ENCODE measurements at regions not wholly inside any gene's neighbourhood (a gene's known extent, or its start where the extent isn't known, plus 50 kb on each side); places are given as distances from the start of the nearest gene placed in this dataset.

GRCh38 chr4:11624370-11624769, 195.7 kb upstream of the HS3ST1 start:
- TF ChIP-seq, protein P1, sequence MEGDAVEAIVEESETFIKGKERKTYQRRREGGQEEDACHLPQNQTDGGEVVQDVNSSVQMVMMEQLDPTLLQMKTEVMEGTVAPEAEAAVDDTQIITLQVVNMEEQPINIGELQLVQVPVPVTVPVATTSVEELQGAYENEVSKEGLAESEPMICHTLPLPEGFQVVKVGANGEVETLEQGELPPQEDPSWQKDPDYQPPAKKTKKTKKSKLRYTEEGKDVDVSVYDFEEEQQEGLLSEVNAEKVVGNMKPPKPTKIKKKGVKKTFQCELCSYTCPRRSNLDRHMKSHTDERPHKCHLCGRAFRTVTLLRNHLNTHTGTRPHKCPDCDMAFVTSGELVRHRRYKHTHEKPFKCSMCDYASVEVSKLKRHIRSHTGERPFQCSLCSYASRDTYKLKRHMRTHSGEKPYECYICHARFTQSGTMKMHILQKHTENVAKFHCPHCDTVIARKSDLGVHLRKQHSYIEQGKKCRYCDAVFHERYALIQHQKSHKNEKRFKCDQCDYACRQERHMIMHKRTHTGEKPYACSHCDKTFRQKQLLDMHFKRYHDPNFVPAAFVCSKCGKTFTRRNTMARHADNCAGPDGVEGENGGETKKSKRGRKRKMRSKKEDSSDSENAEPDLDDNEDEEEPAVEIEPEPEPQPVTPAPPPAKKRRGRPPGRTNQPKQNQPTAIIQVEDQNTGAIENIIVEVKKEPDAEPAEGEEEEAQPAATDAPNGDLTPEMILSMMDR (IDR thresholded peaks at IDR 0.05) = no peak
- no peak for TF ChIP-seq POLR2A (IDR thresholded peaks at IDR 0.05)
- intact Hi-C loops (cut with DNase I) = loop anchor here in 8 of 10 donors (2.0 to 10.0 kb wide), 6 partner anchors 78 to 1050 kb away; partner anchors contain the start of gene HS3ST1 (in 7 of the 8)
- no peaks in the 10 kb centered on the region for H3K36me3 ChIP-seq
- peaks cover 0 to 21% (median 0%) of the 10 kb centered on the region in 12 donors for H3K4me1 ChIP-seq
- H3K4me3 ChIP-seq = no peak overlapping the region
- WGBS, 4 donors = 26 to 44% (median 39%) methylated on average over 2 of the region's 2 CpGs
- no peaks in the 10 kb centered on the region for H3K9me3 ChIP-seq
- H3K27me3 ChIP-seq = no peaks in the 10 kb centered on the region
- H3K27ac ChIP-seq = peak overlapping the region; percentile 12 to 75 (median 62)
- ATAC-seq = peak; percentile 42 to 71 (median 49)
- peak in 1 of 5 donors; percentile 43 for DNase-seq

GRCh38 chr4:11623726-11624037, 195.0 kb upstream of the HS3ST1 start:
- H3K27me3 ChIP-seq = no peaks in the 10 kb centered on the region
- TF ChIP-seq POLR2A (IDR thresholded peaks at IDR 0.05) = no peak
- TF ChIP-seq, protein P1 (IDR thresholded peaks at IDR 0.05) = peak; percentile 19 to 67 (median 44)
- no peaks in the 10 kb centered on the region for H3K9me3 ChIP-seq
- H3K4me1 ChIP-seq = peaks cover 0 to 21% (median 0%) of the 10 kb centered on the region in 12 donors
- WGBS, 4 donors = 56 to 67% (median 60%) methylated on average over 1 of the region's 1 CpG
- no peaks in the 10 kb centered on the region for H3K36me3 ChIP-seq
- ATAC-seq (peak in 1 of 4 donors; percentile 41), DNase-seq (peak in 2 of 5 donors; percentile 23 to 35)
- peak overlapping the region in 2 of 12 donors; percentile 62 to 75 for H3K27ac ChIP-seq
- H3K4me3 ChIP-seq = no peak overlapping the region
- intact Hi-C loops (cut with DNase I) = loop anchor here in 9 of 10 donors (2.0 to 10.0 kb wide), 7 partner anchors 77 to 1049 kb away; partner anchors contain the start of gene HS3ST1 (in 7 of the 9)

GRCh38 chr4:11622961-11623725, 194.4 kb upstream of the HS3ST1 start:
- intact Hi-C loops (cut with DNase I) = loop anchor here in 8 of 10 donors (2.0 to 10.0 kb wide), 6 partner anchors 92 to 1048 kb away; partner anchors contain the start of gene HS3ST1 (in 7 of the 8)
- H3K27ac ChIP-seq = no peak overlapping the region

GRCh38 chr4:11620861-11621260, 192.2 kb upstream of the HS3ST1 start:
- 90 to 93% (median 91%) methylated on average over 2 of the region's 2 CpGs for WGBS, 4 donors
- intact Hi-C loops (cut with DNase I) = loop anchor here in 7 of 10 donors (5.0 to 10.0 kb wide), 5 partner anchors 94 to 1046 kb away; partner anchors contain the start of gene HS3ST1 (in 7 of the 7)
- Histone ChIP-seq H3K36me3 (no peaks in the 10 kb centered on the region), H3K27me3 (no peaks in the 10 kb centered on the region), H3K9me3 (no peaks in the 10 kb centered on the region), H3K27ac (no peak overlapping the region), H3K4me3 (no peak overlapping the region), H3K4me1 (peaks cover 0 to 21% (median 0%) of the 10 kb centered on the region in 12 donors)
- no peak for DNase-seq
- ATAC-seq = no peak
- no peak for TF ChIP-seq POLR2A (IDR thresholded peaks at IDR 0.05)
- TF ChIP-seq, protein P1 (IDR thresholded peaks at IDR 0.05) = no peak

More at GRCh38 chr4:11622961-11623725, 194.4 kb upstream of the HS3ST1 start:
- H3K36me3 ChIP-seq = no peaks in the 10 kb centered on the region
- WGBS, 4 donors = 92 to 97% (median 93%) methylated on average over 10 of the region's 10 CpGs
- TF ChIP-seq, protein P1 (IDR thresholded peaks at IDR 0.05) = no peak
- no peak for TF ChIP-seq POLR2A (IDR thresholded peaks at IDR 0.05)
- no peak for ATAC-seq
- peaks cover 0 to 25% (median 0%) of the 10 kb centered on the region in 12 donors for H3K4me1 ChIP-seq
- no peak overlapping the region for H3K4me3 ChIP-seq
- no peaks in the 10 kb centered on the region for H3K9me3 ChIP-seq
- DNase-seq = no peak
- H3K27me3 ChIP-seq = no peaks in the 10 kb centered on the region

Measured in heart left ventricle (tissue), 16 donors.